HPDE6-E6E7 (cell line): ENCODE measurements at regions not wholly inside any gene's neighbourhood (a gene's known extent, or its start where the extent isn't known, plus 50 kb on each side); places are given as distances from the start of the nearest gene placed in this dataset.
"Not testable (repeated sequence)": the region's sequence is repeated elsewhere in the genome, so short reads cannot be mapped to it uniquely, and the experiment has no call there.

Source experiments
- DNase-seq: peaks from one replicate; pipeline ENCODE4 v3.0.0; 2011; ENCODE audit warnings: missing footprints; ENCODE audit errors: extremely low spot score

GRCh38 chr17:63075969-63076368 is 109.9 kb downstream of the TANC2 start:
- no peak for DNase-seq

GRCh38 chr17:63078707-63079106 is 112.7 kb downstream of the TANC2 start:
- no peak for DNase-seq

- no peak for DNase-seq
Measured at GRCh38 chr17:63082273-63082861, 116.3 kb downstream of the TANC2 start.

GRCh38 chr17:63082952-63083351 is 116.9 kb downstream of the TANC2 start:
- DNase-seq: no peak

GRCh38 chr17:63086483-63087185 is 120.6 kb downstream of the TANC2 start:
- no peak for DNase-seq

GRCh38 chr17:63090358-63091114 is 124.5 kb downstream of the TANC2 start:
- DNase-seq: not testable (repeated sequence)

DNA sequence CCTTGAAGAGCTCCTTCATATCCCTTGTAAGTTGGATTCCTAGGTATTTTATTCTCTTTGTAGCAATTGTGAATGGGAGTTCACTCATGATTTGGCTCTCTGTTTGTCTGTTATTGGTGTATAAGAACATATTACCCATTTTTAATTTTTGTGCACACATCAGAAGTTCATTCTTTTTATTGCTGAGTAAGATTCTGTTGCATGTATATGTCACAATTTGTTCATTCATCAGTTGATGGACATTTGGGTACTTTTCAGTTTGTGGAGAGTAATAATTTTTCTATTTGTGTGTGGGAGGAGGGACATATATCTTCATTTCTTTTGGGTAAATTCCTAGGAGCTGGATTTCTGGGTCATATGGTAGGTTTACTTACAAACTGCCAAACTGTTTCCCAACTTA is 125.9 kb downstream of the TANC2 start:
- DNase-seq: not testable (repeated sequence)

GRCh38 chr17:63094631-63095030 is 128.6 kb downstream of the TANC2 start:
- DNase-seq: no peak

DNA sequence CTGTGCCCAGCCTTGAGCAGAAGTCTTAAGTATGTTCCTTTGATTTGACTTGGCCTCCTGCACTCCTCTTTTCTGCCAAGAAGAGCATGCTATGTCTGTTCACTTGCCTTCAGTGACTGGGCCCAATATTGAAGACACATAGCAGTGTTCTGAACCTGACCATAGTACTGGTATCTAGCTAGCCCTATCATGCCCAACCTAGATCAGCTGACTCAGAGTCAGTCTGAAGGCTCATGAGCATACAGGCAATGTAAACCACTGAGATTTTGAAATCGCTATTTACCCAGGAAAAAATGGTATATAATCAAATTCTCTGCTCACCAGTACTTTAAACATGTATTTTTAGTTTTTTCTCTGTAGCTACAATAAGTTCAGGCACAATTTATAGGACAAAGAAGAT is 129.4 kb downstream of the TANC2 start:
- peak; percentile 23 for DNase-seq

GRCh38 chr17:63095879-63096278 is 129.8 kb downstream of the TANC2 start:
- DNase-seq: no peak

- DNase-seq: no peak
Measured at GRCh38 chr17:63096426-63096825, 130.4 kb downstream of the TANC2 start.

GRCh38 chr17:63099425-63099824 is 133.4 kb downstream of the TANC2 start:
- no peak for DNase-seq

- no peak for DNase-seq
Measured at GRCh38 chr17:63102034-63102433, 136.0 kb downstream of the TANC2 start.

GRCh38 chr17:63106050-63106449 is 140.0 kb downstream of the TANC2 start:
- DNase-seq: no peak

DNA sequence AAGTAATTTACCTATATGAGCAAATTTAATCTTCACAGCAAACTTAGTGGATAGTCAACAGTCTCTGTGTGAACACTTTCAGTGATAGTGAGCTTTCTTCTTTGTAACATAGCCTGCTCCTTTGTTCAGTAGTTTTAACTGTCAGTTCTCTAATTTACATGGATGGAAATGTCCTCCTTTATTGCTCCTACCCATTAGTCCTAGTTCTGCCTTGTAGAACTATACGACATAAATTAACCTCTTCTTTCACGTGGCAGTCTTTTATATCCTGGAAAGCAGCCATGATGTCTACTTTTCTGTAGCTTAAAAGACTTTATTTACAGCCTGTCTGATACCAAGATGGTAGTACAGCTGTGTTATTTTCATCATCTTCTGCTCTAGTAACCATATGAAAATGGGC is 143.6 kb downstream of the TANC2 start:
- DNase-seq: no peak

- DNase-seq: no peak
Measured at GRCh38 chr17:63113167-63113566, 147.1 kb downstream of the TANC2 start.

DNA sequence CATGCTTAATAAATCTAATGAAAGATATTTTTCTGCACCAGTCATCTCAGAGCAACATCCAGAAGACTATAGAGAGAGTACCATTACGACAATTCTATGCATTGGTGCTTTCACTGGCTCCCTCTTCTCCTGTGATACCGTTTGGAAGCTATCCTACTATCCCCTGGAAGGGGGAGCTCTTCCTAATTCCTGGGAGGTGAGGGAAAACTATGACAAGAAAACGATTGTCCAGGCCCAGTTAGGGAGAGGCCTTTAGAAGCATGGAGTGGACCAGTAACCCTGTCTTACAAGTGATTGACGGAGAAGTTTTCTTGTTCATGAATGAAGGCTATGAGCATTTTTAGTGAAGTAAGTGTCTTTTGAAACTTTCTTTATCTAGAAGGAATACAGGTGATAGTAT is 150.2 kb downstream of the TANC2 start:
- no peak for DNase-seq

DNA sequence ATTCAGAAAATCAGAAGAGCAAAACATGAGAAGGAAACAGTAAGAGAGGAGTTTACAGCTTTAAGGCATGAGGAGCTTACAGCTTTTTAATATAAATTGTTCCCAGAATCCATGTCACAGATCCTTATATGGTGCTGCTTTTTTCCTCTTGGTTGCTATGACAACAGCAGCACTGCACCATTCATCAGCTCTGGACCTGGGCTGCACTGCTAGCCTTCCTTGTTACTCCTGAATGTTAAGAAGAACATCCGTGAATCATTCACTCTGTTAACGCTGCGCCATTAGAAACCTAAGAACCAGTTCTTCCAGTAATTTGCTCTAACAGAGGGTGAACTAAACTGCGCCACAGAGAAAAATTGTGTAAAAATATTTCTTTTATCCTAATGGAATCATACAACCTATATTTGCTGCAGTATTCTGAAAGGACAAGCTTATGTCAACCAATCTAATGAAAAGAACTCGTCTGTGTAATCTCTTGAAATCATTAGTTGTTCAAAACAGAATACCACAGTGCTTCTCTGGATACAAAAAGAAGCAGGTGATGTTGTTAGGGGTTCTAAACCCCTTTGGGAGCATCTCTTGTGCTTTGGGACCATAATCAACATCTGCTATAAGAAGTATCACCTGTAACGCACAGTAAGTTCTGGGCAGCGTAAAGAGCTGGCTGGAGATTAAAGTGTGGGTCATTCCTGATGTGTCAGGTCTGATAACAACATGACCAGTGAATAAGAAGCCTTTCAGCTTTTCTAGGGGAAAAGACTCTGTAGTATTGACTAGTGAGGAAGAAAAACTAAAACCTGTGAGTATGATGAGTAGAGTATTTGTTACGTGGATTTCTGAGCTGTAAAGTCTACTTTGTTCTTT is 151.2 kb downstream of the TANC2 start:
- DNase-seq: peak; percentile 3

DNA sequence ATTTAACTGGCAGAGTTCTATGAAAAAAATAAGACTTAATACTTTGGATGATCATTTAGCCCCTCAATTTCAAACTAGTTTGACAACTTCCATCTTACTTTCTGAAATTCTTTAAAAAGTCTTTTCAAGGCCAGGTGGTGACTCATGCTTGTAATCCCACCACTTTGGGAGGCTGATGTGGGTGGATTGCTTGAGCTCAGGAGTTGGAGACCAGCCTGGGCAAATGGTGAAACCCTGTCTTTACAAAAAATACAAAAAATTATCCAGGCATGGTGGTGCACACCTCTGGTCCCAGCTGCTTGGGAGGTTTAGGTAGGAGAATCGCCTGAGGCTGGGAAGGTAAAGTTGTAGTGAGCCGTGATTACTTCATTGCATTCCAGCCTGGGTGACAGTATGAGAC is 154.4 kb downstream of the TANC2 start:
- no peak for DNase-seq

- DNase-seq: no peak
Measured at GRCh38 chr17:63124536-63124935, 158.5 kb downstream of the TANC2 start.

- no peak for DNase-seq
Measured at GRCh38 chr17:63124958-63125357, 158.9 kb downstream of the TANC2 start.

GRCh38 chr17:63125987-63126386 is 160.0 kb downstream of the TANC2 start:
- no peak for DNase-seq
